HEK293 (cell line): ENCODE measurements at regions not wholly inside any gene's neighbourhood (a gene's known extent, or its start where the extent isn't known, plus 50 kb on each side); places are given as distances from the start of the nearest gene placed in this dataset.

Source experiments
- CTCF ChIP-seq: fragments of 450-650 bp; formaldehyde crosslinking; IDR thresholded peaks from 2 replicates; pipeline ENCODE4 v1.5.1; 2016; ENCODE audit warnings: missing biosample characterization, missing genetic modification characterization
- ELK4 ChIP-seq: IDR thresholded peaks from 2 replicates; pipeline ENCODE4 v1.6.1; 2011; ENCODE audit warnings: mild to moderate bottlenecking, low read depth, low read length, borderline replicate concordance
- GLIS2 ChIP-seq: fragments of 450-650 bp; formaldehyde crosslinking; IDR thresholded peaks from 2 replicates; pipeline ENCODE4 v1.5.1; 2016; ENCODE audit warnings: missing biosample characterization, missing genetic modification characterization
- HOXA7 ChIP-seq: sonication (generic); formaldehyde crosslinking; IDR thresholded peaks from 2 replicates; pipeline ENCODE4 v1.8.1; 2022; ENCODE audit warnings: missing genetic modification reagents, borderline replicate concordance
- MYNN ChIP-seq: fragments of 450-650 bp; formaldehyde crosslinking; IDR thresholded peaks from 2 replicates; pipeline ENCODE4 v1.5.1; 2016; ENCODE audit warnings: missing biosample characterization, missing genetic modification characterization, borderline replicate concordance
- PBX3 ChIP-seq: sonication (generic); formaldehyde crosslinking; IDR thresholded peaks from 2 replicates; pipeline ENCODE4 v1.8.1; 2022; ENCODE audit warnings: mild to moderate bottlenecking, moderate library complexity, missing genetic modification reagents
- PRDM10 ChIP-seq: fragments of 450-650 bp; formaldehyde crosslinking; IDR thresholded peaks from 2 replicates; pipeline ENCODE4 v1.5.1; 2016; ENCODE audit warnings: missing biosample characterization, missing genetic modification characterization
- YY1 ChIP-seq: fragments of 450-650 bp; formaldehyde crosslinking; IDR thresholded peaks from 2 replicates; pipeline ENCODE4 v1.5.1; 2018; ENCODE audit warnings: missing biosample characterization, missing genetic modification characterization
- ZNF146 ChIP-seq: fragments of 450-650 bp; formaldehyde crosslinking; IDR thresholded peaks from 2 replicates; pipeline ENCODE4 v1.5.1; 2016; ENCODE audit warnings: missing biosample characterization, missing genetic modification characterization

GRCh38 chrX:124940531-124940930, 379.1 kb upstream of the TEX13C start:
- no peak for TF ChIP-seq HOXA7 (CRISPR knock-in tag)
- TF ChIP-seq CTCF: no peak
- no peak for TF ChIP-seq PBX3
- TF ChIP-seq YY1 (tag by site-specific recombination): no peak
- TF ChIP-seq GLIS2 (tag by site-specific recombination): no peak
- TF ChIP-seq PRDM10 (tag by site-specific recombination): no peak
- no peak for TF ChIP-seq MYNN (tag by site-specific recombination)
- no peak for TF ChIP-seq ELK4
- TF ChIP-seq ZNF146: no peak
